GM21360 (cell line): ENCODE measurements at regions not wholly inside any gene's neighbourhood (a gene's known extent, or its start where the extent isn't known, plus 50 kb on each side); places are given as distances from the start of the nearest gene placed in this dataset.
"Not testable (repeated sequence)": the region's sequence is repeated elsewhere in the genome, so short reads cannot be mapped to it uniquely, and the experiment has no call there.

Experiments used
- ATAC-seq: cut with Tn5 transposase; IDR thresholded peaks from one replicate; pipeline ENCODE4 v1.9.1; 2021; ENCODE audit warnings: mild to moderate bottlenecking, moderate library complexity; ENCODE audit not compliant: unreplicated experiment

DNA sequence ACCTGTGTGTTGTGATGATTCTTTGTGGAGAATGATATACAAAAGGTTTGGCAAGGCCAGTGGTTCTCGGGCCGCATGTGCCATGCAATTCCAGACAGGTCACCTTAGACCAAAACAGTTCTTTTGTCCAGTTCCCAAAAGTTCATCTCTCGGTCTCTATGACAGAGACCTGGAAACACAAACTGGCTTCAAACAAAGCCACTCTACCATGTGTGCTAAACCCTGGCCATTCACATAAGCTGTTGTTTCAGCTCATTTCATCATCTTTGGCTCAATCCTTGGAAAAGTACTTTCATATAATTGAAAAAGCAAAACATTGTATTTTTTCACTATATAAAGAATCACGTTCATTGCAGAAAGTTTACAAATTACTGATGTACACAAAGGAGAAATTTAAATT is 210.5 kb upstream of the SEMA6A start:
- no peak for ATAC-seq

DNA sequence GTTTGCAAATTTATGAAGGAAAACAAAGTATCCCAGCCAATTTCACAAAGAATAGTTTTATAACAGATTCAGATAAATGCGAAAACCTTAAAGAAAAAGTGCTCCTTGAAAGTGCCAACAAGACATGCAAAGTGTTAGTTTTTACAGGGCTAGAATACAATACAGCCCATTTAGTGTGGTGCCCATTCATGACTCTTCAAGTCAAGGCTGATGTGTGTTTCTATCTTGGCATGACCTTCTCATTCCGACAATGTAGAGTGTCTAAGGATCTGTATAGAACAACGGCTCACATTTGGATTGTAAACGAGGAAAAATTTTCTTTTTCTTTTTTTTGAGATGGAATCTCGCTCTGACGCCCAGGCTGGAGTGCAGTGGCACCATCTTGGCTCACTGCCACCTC is 205.2 kb upstream of the SEMA6A start:
- ATAC-seq: no peak

- ATAC-seq: no peak
These were observed 204.1 kb upstream of the SEMA6A start for GRCh38 chr5:116778651-116779280.

- ATAC-seq: no peak
These were observed 203.4 kb upstream of the SEMA6A start for GRCh38 chr5:116778032-116778431.

- no peak for ATAC-seq
These were observed 199.3 kb upstream of the SEMA6A start for GRCh38 chr5:116773926-116774325.

DNA sequence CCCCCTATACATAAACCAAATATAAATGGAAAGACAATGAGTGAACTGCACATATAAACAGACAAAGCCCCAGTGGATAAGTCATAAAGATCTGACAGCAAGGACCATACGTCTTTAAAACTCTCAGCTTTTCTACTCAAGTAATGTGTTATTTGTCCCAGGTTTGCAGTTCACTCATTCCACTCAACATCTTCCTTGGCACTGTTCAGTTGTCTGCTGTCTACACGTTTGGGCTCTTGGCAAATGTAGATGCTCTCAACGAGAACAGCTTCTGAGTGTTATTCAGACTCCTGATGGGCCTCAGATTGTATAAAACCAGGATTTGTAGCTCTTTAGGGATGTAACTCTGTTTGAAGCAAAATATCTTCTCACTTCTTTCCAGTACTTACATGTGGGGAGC is 198.2 kb upstream of the SEMA6A start:
- ATAC-seq: no peak

- no peak for ATAC-seq
These were observed 197.5 kb upstream of the SEMA6A start for GRCh38 chr5:116772152-116772501.

- ATAC-seq: no peak
These were observed 197.0 kb upstream of the SEMA6A start for GRCh38 chr5:116771466-116772151.

- not testable (repeated sequence) for ATAC-seq
These were observed 195.3 kb upstream of the SEMA6A start for GRCh38 chr5:116769953-116770352.

DNA sequence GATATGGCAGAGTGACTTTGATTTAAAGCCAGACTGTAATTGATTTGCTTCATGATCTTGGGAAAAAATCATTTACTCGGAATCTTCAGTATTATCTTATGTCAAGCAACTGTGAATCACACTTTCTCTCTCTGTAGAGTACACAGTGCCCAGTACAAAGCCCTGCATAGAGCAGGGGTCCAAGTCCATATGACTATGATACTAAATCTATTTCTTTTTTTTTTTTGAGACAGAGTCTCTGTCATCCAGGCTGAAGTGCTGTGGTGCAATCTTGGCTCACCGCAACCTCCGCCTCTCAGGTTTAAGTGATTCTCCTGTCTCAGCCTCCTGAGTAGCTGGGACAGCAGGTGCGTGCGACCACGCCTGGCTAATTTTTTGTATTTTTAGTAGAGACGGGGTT is 194.8 kb upstream of the SEMA6A start:
- no peak for ATAC-seq

DNA sequence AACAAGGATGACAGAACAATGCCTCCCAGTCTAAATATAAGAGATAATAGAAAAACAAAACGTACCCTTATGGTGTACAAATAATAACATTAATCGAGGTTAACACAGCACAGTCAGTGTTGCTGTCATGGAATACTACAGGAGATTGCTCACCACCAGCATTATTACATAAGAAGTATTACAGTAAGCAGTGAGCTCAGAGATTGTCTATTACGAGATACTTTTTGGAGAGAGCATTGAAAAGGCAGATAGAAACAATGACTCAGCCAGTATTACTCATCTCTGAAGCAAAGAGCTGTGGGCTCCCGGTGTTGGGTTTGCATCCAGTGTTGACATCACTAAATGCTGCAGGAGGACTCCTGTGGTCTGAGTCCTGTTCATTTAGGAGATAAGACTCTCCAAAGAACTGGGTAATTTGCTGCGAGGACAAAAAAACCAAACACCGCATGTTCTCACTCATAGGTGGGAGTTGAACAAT is 191.9 kb upstream of the SEMA6A start:
- peak; percentile 63 for ATAC-seq

DNA sequence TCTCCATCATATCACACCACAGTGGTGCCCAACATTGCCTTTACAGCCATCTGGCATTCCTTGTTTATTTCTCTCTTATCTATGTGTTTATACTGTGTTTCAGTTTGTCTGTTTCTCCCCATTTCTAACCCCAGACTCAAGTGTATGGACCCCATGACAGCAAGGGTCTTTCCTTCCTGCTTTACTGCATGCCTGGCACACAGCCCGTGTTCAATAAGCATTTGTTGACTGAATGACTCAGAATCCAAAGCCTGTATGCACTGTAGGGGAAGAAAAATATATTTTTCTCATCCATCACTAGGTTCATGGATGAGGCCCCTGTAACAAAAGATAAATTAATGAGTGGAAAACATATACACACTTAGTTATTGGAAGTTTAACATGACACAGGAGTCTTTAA is 190.8 kb upstream of the SEMA6A start:
- no peak for ATAC-seq

DNA sequence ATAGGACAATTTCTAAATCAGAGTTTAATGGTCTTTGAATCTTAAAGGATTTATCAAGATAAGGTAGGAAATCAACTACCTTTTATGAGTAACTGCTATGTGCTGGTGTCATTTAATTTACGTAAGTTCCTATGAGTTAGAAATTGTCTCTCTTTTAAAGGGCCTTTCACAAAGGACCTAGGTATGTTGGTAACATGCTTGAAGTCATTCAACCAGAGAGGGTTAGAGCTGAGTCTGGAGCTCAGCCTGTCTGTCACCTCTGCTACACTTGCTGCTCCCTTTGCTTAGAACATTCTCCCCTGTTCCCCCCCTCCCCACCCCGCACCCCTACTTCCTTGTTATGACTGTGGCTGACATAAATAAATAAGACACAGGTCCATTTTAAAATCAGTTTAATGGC is 190.3 kb upstream of the SEMA6A start:
- ATAC-seq: no peak

GRCh38 chr5:116763987-116764866 is 189.6 kb upstream of the SEMA6A start:
- peak; percentile 85 for ATAC-seq

DNA sequence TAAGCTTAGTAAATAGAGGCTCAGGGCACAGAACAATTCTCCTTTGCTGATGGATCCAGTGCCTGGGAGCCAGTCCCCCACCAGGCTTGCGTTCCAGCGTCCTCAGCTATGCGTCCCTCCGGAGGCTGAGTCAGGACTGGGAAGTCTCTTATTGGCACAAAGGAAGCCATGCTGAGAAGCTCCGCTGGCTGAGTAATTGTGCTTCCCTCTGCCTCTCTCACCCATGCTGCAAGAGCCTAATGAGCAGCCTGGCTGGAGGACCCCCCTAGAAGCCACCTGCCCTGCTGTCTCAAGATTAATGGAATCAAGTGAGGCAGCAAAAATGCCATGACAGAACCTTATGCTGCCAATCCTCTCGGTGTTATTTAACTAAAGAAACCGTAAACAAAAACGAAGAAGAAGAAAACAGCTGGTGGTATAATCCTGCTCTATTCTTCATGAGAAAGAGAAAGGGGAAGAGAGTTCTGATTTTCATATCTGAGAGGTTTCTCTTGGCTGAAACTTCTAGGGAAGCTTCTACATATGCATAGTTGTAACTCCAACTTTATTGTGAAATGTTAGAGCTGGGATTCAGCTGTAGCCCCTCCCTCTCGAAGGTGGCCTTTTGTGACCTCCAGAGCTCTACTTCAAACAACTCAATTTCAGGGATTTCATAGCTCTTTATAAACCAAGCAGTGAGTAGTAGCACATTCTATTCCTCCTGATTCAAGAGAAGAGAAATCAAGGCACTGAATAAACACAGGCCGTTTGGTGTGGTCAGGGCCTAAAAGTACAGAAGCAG is 185.4 kb upstream of the SEMA6A start:
- ATAC-seq: no peak

- no peak for ATAC-seq
These were observed 182.7 kb upstream of the SEMA6A start for GRCh38 chr5:116757326-116757725.

DNA sequence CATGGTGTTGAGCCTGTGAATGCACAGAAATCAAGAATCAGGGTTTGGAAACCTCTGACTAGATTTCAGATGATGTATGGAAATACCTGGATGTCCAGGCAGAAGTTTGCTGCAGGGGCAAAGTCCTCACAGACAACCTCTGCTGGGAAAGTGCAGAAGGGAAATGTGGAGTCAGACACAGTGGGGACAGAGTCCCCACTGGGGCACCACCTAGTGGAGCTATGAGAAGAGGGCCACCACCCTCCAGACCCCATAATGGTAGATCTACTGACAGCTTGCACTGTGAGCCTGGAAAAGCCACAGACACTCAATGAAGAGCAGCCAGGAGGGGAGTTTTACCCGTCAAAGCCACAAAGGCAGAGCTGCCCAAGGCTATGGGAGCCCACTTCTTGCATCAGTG is 181.9 kb upstream of the SEMA6A start:
- no peak for ATAC-seq

- no peak for ATAC-seq
These were observed 179.9 kb upstream of the SEMA6A start for GRCh38 chr5:116754556-116754955.

GRCh38 chr5:116751684-116752083 is 177.1 kb upstream of the SEMA6A start:
- ATAC-seq: no peak

- ATAC-seq: no peak
These were observed 176.3 kb upstream of the SEMA6A start for GRCh38 chr5:116750631-116751580.
